HTR-8/SVneo (cell line): ENCODE measurements at regions not wholly inside any gene's neighbourhood (a gene's known extent, or its start where the extent isn't known, plus 50 kb on each side); places are given as distances from the start of the nearest gene placed in this dataset.

ENCODE experiments used
- DNase-seq: peaks from one replicate; pipeline ENCODE4 v3.0.0; 2011; ENCODE audit warnings: low spot score, mixed read lengths; ENCODE audit not compliant: insufficient read length
- FAIRE-seq: peaks from 2 replicates; lab custom pipeline; 2011; peaks lifted over from hg19 to GRCh38; lab: Jason Lieb, UNC

- DNase-seq (no peak), FAIRE-seq (no peak)
These were observed 262.8 kb downstream of the DKK2 start for GRCh38 chr4:106773076-106773905.

- FAIRE-seq: no peak
- no peak for DNase-seq
These were observed 268.1 kb downstream of the DKK2 start for GRCh38 chr4:106767991-106768390.

- DNase-seq (no peak), FAIRE-seq (no peak)
These were observed 269.6 kb downstream of the DKK2 start for GRCh38 chr4:106766519-106766918.

- no peak for FAIRE-seq
These were observed 271.3 kb downstream of the DKK2 start for GRCh38 chr4:106764774-106765173.

GRCh38 chr4:106762666-106763443 is 273.3 kb downstream of the DKK2 start:
- no peak for DNase-seq
- FAIRE-seq: no peak

More at GRCh38 chr4:106764774-106765173, 271.3 kb downstream of the DKK2 start:
- DNase-seq: no peak

GRCh38 chr4:106753426-106753825 is 282.7 kb downstream of the DKK2 start:
- FAIRE-seq: no peak
- no peak for DNase-seq

GRCh38 chr4:106746451-106746850 is 289.7 kb downstream of the DKK2 start:
- FAIRE-seq: no peak
- no peak for DNase-seq

- DNase-seq (no peak), FAIRE-seq (no peak)
These were observed 298.0 kb downstream of the DKK2 start for GRCh38 chr4:106738121-106738520.

GRCh38 chr4:106718548-106718947 is 317.6 kb downstream of the DKK2 start:
- DNase-seq (no peak), FAIRE-seq (no peak)

- FAIRE-seq (no peak), DNase-seq (no peak)
These were observed 319.0 kb downstream of the DKK2 start for GRCh38 chr4:106717091-106717490.

- FAIRE-seq (no peak), DNase-seq (no peak)
These were observed 320.3 kb downstream of the DKK2 start for GRCh38 chr4:106715825-106716224.

GRCh38 chr4:106708464-106708816 is 327.7 kb downstream of the DKK2 start:
- FAIRE-seq (no peak), DNase-seq (no peak)

- no peak for FAIRE-seq
- DNase-seq: no peak
These were observed 328.2 kb downstream of the DKK2 start for GRCh38 chr4:106707776-106708463.

- no peak for FAIRE-seq
- no peak for DNase-seq
These were observed 331.8 kb downstream of the DKK2 start for GRCh38 chr4:106704253-106704870.

- FAIRE-seq (no peak), DNase-seq (no peak)
These were observed 331.7 kb upstream of the GIMD1 start for GRCh38 chr4:106700321-106700720.

GRCh38 chr4:106698621-106699195 is 330.1 kb upstream of the GIMD1 start:
- DNase-seq (no peak), FAIRE-seq (no peak)

- FAIRE-seq (no peak), DNase-seq (no peak)
These were observed 327.1 kb upstream of the GIMD1 start for GRCh38 chr4:106695501-106696262.

GRCh38 chr4:106694232-106694631 is 325.7 kb upstream of the GIMD1 start:
- DNase-seq: no peak
- no peak for FAIRE-seq

- FAIRE-seq (no peak), DNase-seq (no peak)
These were observed 323.2 kb upstream of the GIMD1 start for GRCh38 chr4:106691749-106692148.
